Cardiac fibroblast (primary cell): ENCODE measurements at regions not wholly inside any gene's neighbourhood (a gene's known extent, or its start where the extent isn't known, plus 50 kb on each side); places are given as distances from the start of the nearest gene placed in this dataset.

Experiments
- DNase-seq, 2 donors: peaks; one replicate each; pipeline versions ENCODE4 v3.0.0 to v3.0.0-alpha.2; 2010; ENCODE audit warnings: low read depth in 2 of 2
- H3K4me3 ChIP-seq, 2 donors: replicated peaks in 1 of 2; 1 replicate in 1 of 2; 2 replicates in 1 of 2; pipeline ENCODE4 v1.5.1; 2011; ENCODE audit warnings: low read depth in 2 of 2, low read length in 2 of 2, mild to moderate bottlenecking in 2 of 2, moderate library complexity in 1 of 2
- TF ChIP-seq, protein P1 (sequence below): IDR thresholded peaks from one replicate; pipeline ENCODE4 v1.5.1; 2011; ENCODE audit warnings: low read depth, mild to moderate bottlenecking, low read length, inconsistent platforms

DNA sequence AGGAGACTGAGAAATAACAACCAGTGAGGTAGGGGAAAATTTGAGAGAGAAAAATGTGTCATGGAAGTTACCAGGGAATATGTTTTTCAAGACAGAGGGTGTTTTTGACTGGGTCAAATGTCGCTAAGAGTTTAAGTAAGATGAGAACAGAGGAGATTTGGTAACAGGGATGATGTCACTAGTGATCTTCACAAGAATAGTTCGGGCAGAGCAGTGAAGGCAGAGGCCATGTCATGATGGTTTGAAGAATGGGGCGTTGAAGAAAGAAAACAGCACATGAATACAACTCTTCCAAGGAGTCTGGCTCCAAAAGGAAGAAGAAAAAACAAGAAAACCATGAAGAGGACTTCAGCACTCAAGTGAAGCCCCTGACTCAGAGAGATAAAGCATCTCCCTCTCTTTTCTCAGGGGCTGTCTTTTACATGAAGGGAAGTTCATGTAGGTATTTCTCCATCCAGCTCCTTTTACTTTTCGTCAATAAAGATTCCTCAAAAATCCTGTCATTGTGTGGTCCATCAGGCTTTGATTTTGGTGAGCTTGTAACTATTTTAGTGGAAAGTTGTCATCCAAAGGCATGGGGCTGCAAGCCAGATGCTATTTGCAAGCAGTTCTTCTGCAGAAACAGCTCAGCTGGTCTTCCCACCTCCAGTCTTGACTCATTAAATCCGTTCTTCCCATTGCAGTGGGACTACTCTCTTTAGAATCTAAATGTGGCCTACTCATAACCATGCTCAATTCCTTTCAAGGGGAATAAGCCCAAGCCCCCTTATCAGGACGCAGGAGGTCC, 397.3 kb downstream of the LMX1A start:
- TF ChIP-seq, protein P1, sequence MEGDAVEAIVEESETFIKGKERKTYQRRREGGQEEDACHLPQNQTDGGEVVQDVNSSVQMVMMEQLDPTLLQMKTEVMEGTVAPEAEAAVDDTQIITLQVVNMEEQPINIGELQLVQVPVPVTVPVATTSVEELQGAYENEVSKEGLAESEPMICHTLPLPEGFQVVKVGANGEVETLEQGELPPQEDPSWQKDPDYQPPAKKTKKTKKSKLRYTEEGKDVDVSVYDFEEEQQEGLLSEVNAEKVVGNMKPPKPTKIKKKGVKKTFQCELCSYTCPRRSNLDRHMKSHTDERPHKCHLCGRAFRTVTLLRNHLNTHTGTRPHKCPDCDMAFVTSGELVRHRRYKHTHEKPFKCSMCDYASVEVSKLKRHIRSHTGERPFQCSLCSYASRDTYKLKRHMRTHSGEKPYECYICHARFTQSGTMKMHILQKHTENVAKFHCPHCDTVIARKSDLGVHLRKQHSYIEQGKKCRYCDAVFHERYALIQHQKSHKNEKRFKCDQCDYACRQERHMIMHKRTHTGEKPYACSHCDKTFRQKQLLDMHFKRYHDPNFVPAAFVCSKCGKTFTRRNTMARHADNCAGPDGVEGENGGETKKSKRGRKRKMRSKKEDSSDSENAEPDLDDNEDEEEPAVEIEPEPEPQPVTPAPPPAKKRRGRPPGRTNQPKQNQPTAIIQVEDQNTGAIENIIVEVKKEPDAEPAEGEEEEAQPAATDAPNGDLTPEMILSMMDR = no peak

DNA sequence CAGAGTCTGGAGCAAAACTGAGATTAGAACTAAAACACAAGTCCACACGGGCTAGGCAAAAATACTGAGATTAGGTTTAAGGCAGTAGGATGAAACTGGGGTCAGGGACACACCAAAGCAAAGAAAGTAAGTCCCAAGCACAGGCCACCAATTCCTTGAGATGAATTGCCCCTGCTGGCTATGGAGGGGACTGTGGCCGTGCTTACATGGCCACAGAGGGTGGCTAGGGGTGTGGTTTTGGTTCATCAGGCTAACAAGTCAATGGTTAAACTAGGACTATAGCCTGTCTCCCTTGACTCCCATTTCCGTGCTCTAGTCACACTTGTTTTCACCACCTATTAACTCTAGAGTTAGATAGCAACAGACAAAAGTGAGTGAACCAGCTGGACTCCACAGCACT, 394.8 kb downstream of the PBX1 start:
- no peak overlapping the region for H3K4me3 ChIP-seq
- TF ChIP-seq, protein P1 = no peak
- DNase-seq = no peak

More for the DNA sequence above, 397.3 kb downstream of the LMX1A start:
- H3K4me3 ChIP-seq = no peak overlapping the region
- no peak for DNase-seq

DNA sequence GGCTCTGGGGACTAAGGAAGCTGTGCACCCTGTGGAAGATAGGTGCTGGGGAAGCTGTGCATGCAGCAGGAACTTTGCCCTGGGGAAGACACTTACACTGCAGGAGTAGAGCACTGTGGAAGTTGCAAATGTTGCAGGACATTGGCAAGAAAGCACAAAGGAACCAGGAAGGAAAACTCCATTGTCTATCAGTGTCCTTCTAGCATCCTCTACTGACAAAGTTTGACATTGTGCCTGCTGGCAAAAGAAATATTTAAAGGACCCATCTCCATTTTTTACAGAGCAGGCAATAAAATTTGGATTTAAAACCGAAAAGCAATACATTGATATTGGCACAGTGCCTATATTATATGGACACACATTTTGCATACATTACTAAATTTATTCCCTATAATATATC, 394.1 kb downstream of the PBX1 start:
- H3K4me3 ChIP-seq = no peak overlapping the region
- TF ChIP-seq, protein P1 = no peak
- DNase-seq = peak in 1 of 2 donors; percentile 8

DNA sequence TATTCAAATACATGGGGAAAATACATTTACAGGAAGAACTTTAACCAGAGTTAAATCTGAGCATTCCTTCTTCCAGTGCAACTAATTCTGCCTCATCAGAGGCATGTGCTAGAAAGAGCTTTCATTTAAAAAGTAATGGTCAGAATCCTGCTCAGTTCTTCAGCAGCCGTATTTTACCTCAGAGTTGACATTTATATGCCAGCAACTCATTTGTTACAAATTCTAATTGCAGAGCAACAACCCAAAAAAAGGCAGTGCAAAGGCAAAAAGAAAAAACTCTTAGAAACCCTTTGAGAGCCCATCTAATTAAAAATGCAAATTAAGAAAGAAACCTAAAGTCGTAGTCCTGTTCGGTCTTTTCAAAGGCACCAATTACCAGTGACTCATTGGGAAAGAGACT, 392.5 kb downstream of the PBX1 start:
- TF ChIP-seq, protein P1 = no peak
- no peak for DNase-seq
- H3K4me3 ChIP-seq = no peak overlapping the region

DNA sequence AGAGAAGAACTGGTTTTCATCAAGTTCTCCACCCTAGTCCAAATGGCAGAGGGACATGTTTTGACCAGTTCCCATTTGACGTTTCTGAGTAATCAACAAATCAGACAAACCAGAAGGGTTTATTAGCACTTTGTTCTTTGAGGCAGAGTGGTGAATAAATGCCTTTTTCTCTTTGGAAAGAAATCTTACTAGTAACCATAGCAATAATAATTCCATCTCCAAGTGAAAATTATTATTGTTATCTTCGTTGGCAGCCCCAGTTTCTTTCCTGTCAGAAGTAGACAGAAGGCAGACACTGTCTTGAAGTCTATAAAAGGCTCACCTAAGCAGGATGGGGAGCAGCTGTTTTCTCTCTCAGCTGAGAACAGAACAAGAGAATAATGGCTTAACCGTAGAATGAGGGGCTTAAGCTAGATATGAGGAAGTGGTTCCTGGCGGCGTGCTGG, 391.6 kb downstream of the PBX1 start:
- H3K4me3 ChIP-seq = no peak overlapping the region
- TF ChIP-seq, protein P1 = no peak
- DNase-seq = no peak

DNA sequence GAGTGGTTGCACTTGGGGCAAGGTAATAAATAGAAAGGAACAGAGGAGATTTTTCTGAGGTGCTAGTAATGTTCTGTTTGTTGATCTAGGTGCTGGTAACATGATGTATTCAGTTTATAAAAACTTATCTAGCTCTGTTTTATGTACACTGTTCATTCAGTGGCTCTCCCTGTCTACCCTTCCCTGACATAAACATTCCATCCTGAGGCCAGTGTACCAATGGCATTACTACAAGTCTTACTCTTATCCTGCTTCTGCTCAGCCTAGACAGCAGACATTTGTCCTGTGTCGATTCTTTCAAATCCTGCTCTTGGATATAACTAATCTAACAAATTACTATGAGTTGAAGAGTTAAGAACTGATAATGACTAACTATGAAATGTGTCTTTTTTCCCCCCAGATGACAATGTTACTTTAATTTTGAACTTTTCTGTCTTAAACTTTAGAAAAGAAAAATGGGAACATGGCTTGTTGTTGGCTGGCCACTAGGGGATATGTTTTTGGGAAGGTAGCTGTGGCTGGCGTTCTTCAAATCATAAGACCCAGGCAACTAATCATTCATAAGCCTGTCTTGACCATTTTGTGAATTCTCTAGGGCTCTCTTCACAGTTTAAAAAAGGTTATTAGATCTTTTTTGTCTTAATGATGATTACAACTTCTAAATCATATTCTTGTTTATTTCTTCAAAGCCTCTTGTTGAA, 390.9 kb downstream of the PBX1 start:
- H3K4me3 ChIP-seq = no peak overlapping the region
- DNase-seq = no peak
- TF ChIP-seq, protein P1 = no peak
